ENCODE measurements at regions not wholly inside any gene's neighbourhood (a gene's known extent, or its start where the extent isn't known, plus 50 kb on each side); places are given as distances from the start of the nearest gene placed in this dataset.

DNA sequence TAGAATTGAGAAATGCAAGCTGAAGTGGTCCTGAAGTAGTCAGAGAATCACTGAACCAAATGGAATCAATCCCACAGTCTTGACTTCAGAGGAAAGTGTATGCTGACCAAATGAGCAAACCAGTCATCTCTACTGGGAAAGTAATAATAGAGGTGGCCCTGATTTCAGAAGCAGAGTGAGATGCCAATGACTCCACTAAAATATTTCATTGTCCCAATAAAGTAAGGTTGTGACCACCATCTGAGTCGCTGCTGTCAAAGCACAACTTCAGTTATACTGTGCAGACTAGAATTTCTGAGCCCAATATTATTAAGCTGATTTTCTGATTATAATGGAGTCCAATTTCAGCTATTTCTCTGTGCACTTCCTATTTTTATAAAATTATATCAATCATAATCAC, 334.4 kb upstream of the THBS1 start:
- no peaks in the 10 kb centered on the region for H3K36me3 ChIP-seq (ENCODE audit: control insufficient read depth, insufficient read depth, low read length)
- H3K27me3 ChIP-seq (replicated peaks; ENCODE audit: control insufficient read depth, insufficient read depth, low read length, poor library complexity, severe bottlenecking): peaks cover 6% of the 10 kb centered on the region
- no peaks in the 10 kb centered on the region for H3K9me3 ChIP-seq (ENCODE audit: control insufficient read depth, low read length)
- DNase-seq: no peak
- H3K27ac ChIP-seq (ENCODE audit: insufficient read depth, low read length, poor library complexity, severe bottlenecking): no peak overlapping the region
- no peaks in the 10 kb centered on the region for H3K4me1 ChIP-seq (ENCODE audit: control insufficient read depth, insufficient read depth, low read length, poor library complexity, severe bottlenecking)
- H3K4me3 ChIP-seq (ENCODE audit: insufficient read depth, low read depth, low read length, poor library complexity, severe bottlenecking): no peak overlapping the region

DNA sequence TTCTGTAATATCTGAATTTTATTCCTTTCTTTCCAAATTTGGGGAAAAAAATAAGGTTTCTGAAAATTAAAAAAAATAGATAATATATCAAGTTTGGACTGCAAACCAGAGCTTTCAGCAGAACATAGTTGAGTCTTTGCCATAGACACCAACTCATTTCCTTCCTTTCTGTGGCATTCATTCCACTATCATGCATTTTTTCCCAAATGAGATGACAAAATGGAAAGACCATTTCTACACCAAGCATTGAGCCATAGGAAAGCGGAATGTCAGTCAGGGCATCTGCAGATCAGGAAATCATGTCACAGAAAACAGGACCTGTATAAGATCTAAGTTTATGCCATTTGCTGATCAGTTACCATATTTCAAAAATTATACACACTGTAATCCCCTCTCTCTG, 333.3 kb upstream of the THBS1 start:
- no peak overlapping the region for H3K27ac ChIP-seq (ENCODE audit: insufficient read depth, low read length, poor library complexity, severe bottlenecking)
- no peak for DNase-seq
- H3K36me3 ChIP-seq (ENCODE audit: control insufficient read depth, insufficient read depth, low read length): no peaks in the 10 kb centered on the region
- no peaks in the 10 kb centered on the region for H3K9me3 ChIP-seq (ENCODE audit: control insufficient read depth, low read length)
- H3K27me3 ChIP-seq (replicated peaks; ENCODE audit: control insufficient read depth, insufficient read depth, low read length, poor library complexity, severe bottlenecking): peaks cover 6% of the 10 kb centered on the region
- no peaks in the 10 kb centered on the region for H3K4me1 ChIP-seq (ENCODE audit: control insufficient read depth, insufficient read depth, low read length, poor library complexity, severe bottlenecking)
- no peak overlapping the region for H3K4me3 ChIP-seq (ENCODE audit: insufficient read depth, low read depth, low read length, poor library complexity, severe bottlenecking)

DNA sequence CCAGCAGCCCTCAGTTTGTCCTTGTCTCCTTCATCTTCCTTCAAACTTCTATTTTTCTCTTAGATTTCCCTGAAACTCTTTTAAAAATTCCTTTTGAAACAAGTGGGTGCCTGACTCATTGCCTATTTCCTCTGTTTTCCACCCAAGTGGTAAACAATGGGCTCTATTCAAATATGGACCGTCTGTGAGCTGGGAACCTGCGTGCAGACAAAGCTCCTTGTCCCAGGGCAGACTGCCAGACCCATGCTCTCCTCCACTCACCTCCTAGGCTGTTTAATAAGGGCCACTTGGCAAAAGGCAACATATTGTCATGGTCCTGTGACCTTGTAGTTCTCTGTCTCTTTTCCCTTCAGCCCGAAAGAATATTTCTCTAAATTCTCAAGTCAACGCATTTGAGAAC, 332.7 kb upstream of the THBS1 start:
- H3K4me3 ChIP-seq (ENCODE audit: insufficient read depth, low read depth, low read length, poor library complexity, severe bottlenecking): no peak overlapping the region
- DNase-seq: no peak
- H3K9me3 ChIP-seq (ENCODE audit: control insufficient read depth, low read length): no peaks in the 10 kb centered on the region
- H3K27me3 ChIP-seq (replicated peaks; ENCODE audit: control insufficient read depth, insufficient read depth, low read length, poor library complexity, severe bottlenecking): peaks cover 6% of the 10 kb centered on the region
- no peaks in the 10 kb centered on the region for H3K36me3 ChIP-seq (ENCODE audit: control insufficient read depth, insufficient read depth, low read length)
- H3K4me1 ChIP-seq (ENCODE audit: control insufficient read depth, insufficient read depth, low read length, poor library complexity, severe bottlenecking): no peaks in the 10 kb centered on the region
- H3K27ac ChIP-seq (ENCODE audit: insufficient read depth, low read length, poor library complexity, severe bottlenecking): no peak overlapping the region

DNA sequence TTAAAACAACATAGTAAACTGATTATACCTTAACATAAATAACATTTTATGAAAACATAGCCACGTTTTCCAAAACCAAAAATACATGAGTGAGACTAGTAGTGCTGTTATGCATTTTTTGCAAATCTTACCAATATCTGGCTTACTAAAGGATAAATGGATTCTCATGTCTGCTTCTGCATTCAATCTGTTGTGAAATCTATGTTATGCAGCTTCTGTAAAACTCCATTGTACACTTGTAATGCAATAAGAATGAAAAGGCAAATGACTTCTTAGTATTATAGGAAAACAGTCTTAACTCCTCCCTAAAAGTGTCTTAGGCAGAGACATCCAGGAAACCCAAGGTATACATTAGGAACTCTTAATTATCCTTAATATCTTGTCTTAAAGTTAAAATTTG, 330.9 kb upstream of the THBS1 start:
- H3K9me3 ChIP-seq (ENCODE audit: control insufficient read depth, low read length): no peaks in the 10 kb centered on the region

DNA sequence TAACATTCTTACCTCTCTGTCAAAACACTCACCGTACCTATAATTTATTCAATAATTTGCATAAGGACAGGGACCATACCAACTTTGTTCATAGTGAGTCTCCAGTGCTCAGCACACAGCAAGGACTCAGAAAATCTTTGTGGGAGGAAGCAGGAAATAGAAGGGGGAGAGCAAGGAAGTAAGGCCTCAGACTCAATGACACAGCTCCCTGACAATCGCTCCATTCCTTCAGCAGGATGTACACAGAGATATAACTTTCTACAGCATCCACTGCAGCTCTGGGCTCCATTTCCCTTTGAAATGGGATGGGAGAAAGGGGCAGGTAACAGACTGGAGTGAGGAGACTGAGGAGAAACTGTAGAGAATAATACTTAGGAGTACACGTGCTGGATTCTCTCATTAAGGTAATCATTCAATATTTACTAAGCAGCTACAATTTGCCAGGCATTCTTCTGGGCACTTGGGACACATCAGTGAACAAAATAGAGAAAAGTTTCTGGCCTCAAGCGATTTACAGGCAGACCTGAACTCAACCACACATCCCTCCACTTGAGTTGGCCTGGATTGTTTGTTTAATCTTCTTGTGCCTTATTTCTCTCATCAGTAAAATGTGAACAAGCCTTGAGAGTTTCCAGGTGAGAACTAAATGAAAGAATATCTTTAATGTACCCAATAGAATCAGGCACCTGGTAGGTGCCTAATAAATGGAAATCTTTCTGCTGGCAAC, 330.3 kb upstream of the THBS1 start:
- no peaks in the 10 kb centered on the region for H3K4me1 ChIP-seq (ENCODE audit: control insufficient read depth, insufficient read depth, low read length, poor library complexity, severe bottlenecking)
- peaks cover 6% of the 10 kb centered on the region for H3K27me3 ChIP-seq (replicated peaks; ENCODE audit: control insufficient read depth, insufficient read depth, low read length, poor library complexity, severe bottlenecking)
- H3K9me3 ChIP-seq (ENCODE audit: control insufficient read depth, low read length): no peaks in the 10 kb centered on the region
- no peaks in the 10 kb centered on the region for H3K36me3 ChIP-seq (ENCODE audit: control insufficient read depth, insufficient read depth, low read length)
- DNase-seq: no peak
- no peak overlapping the region for H3K4me3 ChIP-seq (ENCODE audit: insufficient read depth, low read depth, low read length, poor library complexity, severe bottlenecking)
- no peak overlapping the region for H3K27ac ChIP-seq (ENCODE audit: insufficient read depth, low read length, poor library complexity, severe bottlenecking)

More for the DNA sequence above, 330.9 kb upstream of the THBS1 start:
- peaks cover 6% of the 10 kb centered on the region for H3K27me3 ChIP-seq (replicated peaks; ENCODE audit: control insufficient read depth, insufficient read depth, low read length, poor library complexity, severe bottlenecking)
- no peaks in the 10 kb centered on the region for H3K4me1 ChIP-seq (ENCODE audit: control insufficient read depth, insufficient read depth, low read length, poor library complexity, severe bottlenecking)
- H3K36me3 ChIP-seq (ENCODE audit: control insufficient read depth, insufficient read depth, low read length): no peaks in the 10 kb centered on the region
- DNase-seq: no peak
- no peak overlapping the region for H3K4me3 ChIP-seq (ENCODE audit: insufficient read depth, low read depth, low read length, poor library complexity, severe bottlenecking)
- no peak overlapping the region for H3K27ac ChIP-seq (ENCODE audit: insufficient read depth, low read length, poor library complexity, severe bottlenecking)

DNA sequence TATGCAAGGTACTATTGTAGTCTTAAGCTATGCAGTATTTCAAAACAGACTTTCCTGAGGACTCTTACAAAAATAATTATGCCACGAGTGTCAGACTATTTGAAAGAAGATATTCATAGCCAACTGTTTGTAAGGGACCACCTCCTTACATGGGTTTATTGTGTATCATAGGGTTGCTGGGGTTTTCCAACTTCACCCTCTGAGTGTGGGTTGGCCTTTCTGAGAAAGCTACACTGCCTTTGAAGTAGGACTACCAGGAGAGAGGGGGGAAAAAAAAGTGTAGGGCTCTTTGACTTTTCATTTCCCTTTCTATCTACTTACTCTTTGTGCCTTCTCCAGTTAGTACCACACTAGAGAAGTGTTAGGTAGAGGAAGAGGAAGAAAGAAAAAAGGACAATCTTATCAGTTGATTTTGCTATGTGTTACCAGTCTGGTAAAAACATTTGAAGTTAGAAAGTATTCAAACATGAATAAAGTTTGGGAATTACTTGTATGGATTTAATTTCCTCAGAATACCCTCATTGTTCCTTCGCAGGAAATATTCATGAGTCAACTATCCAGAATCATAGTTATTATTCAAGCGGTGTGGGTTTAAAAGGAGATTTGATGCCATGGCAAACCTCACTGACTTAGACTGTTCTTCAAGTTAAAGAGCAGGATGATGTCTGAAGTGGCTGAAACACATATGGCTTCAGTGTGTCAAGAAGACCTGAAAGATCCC, 329.3 kb upstream of the THBS1 start:
- Histone ChIP-seq H3K36me3 (ENCODE audit: control insufficient read depth, insufficient read depth, low read length) (no peaks in the 10 kb centered on the region), H3K27me3 (replicated peaks; ENCODE audit: control insufficient read depth, insufficient read depth, low read length, poor library complexity, severe bottlenecking) (peaks cover 6% of the 10 kb centered on the region), H3K27ac (ENCODE audit: insufficient read depth, low read length, poor library complexity, severe bottlenecking) (no peak overlapping the region), H3K9me3 (ENCODE audit: control insufficient read depth, low read length) (no peaks in the 10 kb centered on the region), H3K4me1 (ENCODE audit: control insufficient read depth, insufficient read depth, low read length, poor library complexity, severe bottlenecking) (no peaks in the 10 kb centered on the region), H3K4me3 (ENCODE audit: insufficient read depth, low read depth, low read length, poor library complexity, severe bottlenecking) (no peak overlapping the region)
- DNase-seq: no peak

DNA sequence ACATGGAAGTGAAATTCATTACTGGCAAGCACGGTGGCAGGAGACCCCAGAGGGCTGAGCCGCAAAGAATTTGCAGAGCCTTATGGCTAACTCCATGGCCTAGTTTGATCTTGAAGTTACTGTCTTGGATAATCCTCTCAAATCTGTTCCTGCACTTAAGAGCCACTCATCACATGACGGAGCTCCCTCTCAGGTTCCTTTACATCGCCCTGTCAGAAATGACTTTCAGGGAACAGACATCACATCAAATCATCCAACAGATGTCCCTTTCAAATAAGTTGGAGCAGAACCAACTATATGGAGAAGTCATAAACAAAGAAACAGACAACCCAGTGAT, 328.8 kb upstream of the THBS1 start:
- no peaks in the 10 kb centered on the region for H3K36me3 ChIP-seq (ENCODE audit: control insufficient read depth, insufficient read depth, low read length)
- no peak for DNase-seq
- H3K27me3 ChIP-seq (replicated peaks; ENCODE audit: control insufficient read depth, insufficient read depth, low read length, poor library complexity, severe bottlenecking): peaks cover 6% of the 10 kb centered on the region
- H3K4me3 ChIP-seq (ENCODE audit: insufficient read depth, low read depth, low read length, poor library complexity, severe bottlenecking): no peak overlapping the region
- H3K9me3 ChIP-seq (ENCODE audit: control insufficient read depth, low read length): no peaks in the 10 kb centered on the region
- no peak overlapping the region for H3K27ac ChIP-seq (ENCODE audit: insufficient read depth, low read length, poor library complexity, severe bottlenecking)
- H3K4me1 ChIP-seq (ENCODE audit: control insufficient read depth, insufficient read depth, low read length, poor library complexity, severe bottlenecking): no peaks in the 10 kb centered on the region

DNA sequence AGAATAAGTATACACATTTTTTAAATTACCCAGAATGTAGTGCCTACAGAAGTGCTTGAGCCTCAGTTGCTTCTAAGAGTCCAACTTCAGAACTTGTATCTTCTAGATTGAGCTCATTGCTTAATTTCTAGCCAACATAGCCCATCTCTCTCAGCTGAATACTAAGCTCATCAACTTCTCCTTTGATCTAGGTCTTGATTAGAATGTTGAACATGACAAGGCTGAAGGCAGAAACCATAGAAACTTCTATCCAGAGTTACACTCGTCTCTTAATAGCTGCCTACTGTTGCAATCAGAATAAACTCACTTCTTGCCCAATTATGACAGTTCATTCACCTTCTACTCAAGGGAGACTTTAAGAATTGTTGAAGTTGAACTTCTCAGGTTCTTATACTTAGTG, 327.3 kb upstream of the THBS1 start:
- Histone ChIP-seq H3K4me3 (ENCODE audit: insufficient read depth, low read depth, low read length, poor library complexity, severe bottlenecking) (no peak overlapping the region), H3K9me3 (ENCODE audit: control insufficient read depth, low read length) (no peaks in the 10 kb centered on the region), H3K36me3 (ENCODE audit: control insufficient read depth, insufficient read depth, low read length) (no peaks in the 10 kb centered on the region), H3K4me1 (ENCODE audit: control insufficient read depth, insufficient read depth, low read length, poor library complexity, severe bottlenecking) (no peaks in the 10 kb centered on the region), H3K27me3 (replicated peaks; ENCODE audit: control insufficient read depth, insufficient read depth, low read length, poor library complexity, severe bottlenecking) (no peaks in the 10 kb centered on the region), H3K27ac (ENCODE audit: insufficient read depth, low read length, poor library complexity, severe bottlenecking) (no peak overlapping the region)
- no peak for DNase-seq

DNA sequence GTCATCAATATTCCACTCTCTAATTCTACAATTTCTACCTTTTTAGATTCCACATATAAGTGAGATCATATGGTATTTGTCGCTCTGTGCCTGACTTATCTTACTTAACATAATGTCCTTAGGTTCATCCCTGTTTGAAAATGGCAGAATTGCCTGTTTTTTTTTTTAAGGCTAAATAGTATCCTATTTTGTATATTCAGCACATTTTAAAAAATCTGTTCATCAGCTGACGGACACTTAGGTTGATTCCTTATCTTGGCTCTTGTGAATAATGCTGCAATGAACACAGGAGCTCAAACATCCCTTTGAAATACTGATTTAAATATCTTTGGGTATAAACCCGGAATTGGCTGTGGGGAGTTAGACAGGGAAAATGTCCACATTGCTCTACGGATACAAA, 326.7 kb upstream of the THBS1 start:
- Histone ChIP-seq H3K4me3 (ENCODE audit: insufficient read depth, low read depth, low read length, poor library complexity, severe bottlenecking) (no peak overlapping the region), H3K4me1 (ENCODE audit: control insufficient read depth, insufficient read depth, low read length, poor library complexity, severe bottlenecking) (no peaks in the 10 kb centered on the region), H3K36me3 (ENCODE audit: control insufficient read depth, insufficient read depth, low read length) (no peaks in the 10 kb centered on the region), H3K27me3 (replicated peaks; ENCODE audit: control insufficient read depth, insufficient read depth, low read length, poor library complexity, severe bottlenecking) (no peaks in the 10 kb centered on the region), H3K9me3 (ENCODE audit: control insufficient read depth, low read length) (no peaks in the 10 kb centered on the region), H3K27ac (ENCODE audit: insufficient read depth, low read length, poor library complexity, severe bottlenecking) (no peak overlapping the region)
- DNase-seq: no peak

DNA sequence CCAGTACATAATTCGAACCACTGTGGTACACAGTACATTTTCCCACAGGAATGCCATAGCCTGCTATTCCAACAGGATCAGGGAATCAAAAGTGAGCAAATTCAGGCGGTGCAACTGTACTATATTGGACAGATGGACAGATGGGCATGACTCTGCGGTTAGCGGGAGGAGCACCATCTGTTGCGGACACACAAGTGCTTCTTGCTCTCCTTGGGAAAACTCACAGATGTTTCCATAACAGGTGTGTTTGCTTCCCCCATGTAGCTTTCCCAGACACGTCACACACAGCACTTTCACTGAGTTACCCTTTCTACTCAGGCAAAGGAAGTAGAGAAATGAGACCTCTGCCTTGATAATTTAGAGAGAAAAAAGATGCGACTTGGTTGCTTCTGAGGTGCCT, 325.1 kb upstream of the THBS1 start:
- no peak overlapping the region for H3K4me3 ChIP-seq (ENCODE audit: insufficient read depth, low read depth, low read length, poor library complexity, severe bottlenecking)
- no peaks in the 10 kb centered on the region for H3K27me3 ChIP-seq (replicated peaks; ENCODE audit: control insufficient read depth, insufficient read depth, low read length, poor library complexity, severe bottlenecking)
- H3K9me3 ChIP-seq (ENCODE audit: control insufficient read depth, low read length): no peaks in the 10 kb centered on the region
- H3K27ac ChIP-seq (ENCODE audit: insufficient read depth, low read length, poor library complexity, severe bottlenecking): no peak overlapping the region
- no peak for DNase-seq
- no peaks in the 10 kb centered on the region for H3K36me3 ChIP-seq (ENCODE audit: control insufficient read depth, insufficient read depth, low read length)
- no peaks in the 10 kb centered on the region for H3K4me1 ChIP-seq (ENCODE audit: control insufficient read depth, insufficient read depth, low read length, poor library complexity, severe bottlenecking)
